Ectodermal cell (in vitro differentiated cells): ENCODE measurements at regions not wholly inside any gene's neighbourhood (a gene's known extent, or its start where the extent isn't known, plus 50 kb on each side); places are given as distances from the start of the nearest gene placed in this dataset.

Experiments used
- H3K27ac ChIP-seq: 2 replicates; pipeline ENCODE4 v1.7.0; 2013; ENCODE audit warnings: mild to moderate bottlenecking, low read depth, low read length; ENCODE audit not compliant: insufficient read depth, poor library complexity, severe bottlenecking
- H3K27me3 ChIP-seq: 2 replicates; pipeline ENCODE4 v1.7.0; 2013; ENCODE audit warnings: mild to moderate bottlenecking, low read length; ENCODE audit not compliant: insufficient read depth, control insufficient read depth, poor library complexity, severe bottlenecking
- H3K36me3 ChIP-seq: one replicate; pipeline ENCODE4 v1.7.0; 2013; ENCODE audit warnings: low read length; ENCODE audit not compliant: control insufficient read depth, insufficient read depth
- H3K4me1 ChIP-seq: one replicate; pipeline ENCODE4 v1.7.0; 2013; ENCODE audit warnings: low read length; ENCODE audit not compliant: control insufficient read depth, insufficient read depth
- H3K4me3 ChIP-seq: 2 replicates; pipeline ENCODE4 v1.7.0; 2013; ENCODE audit warnings: low read depth, low read length, control low read depth; ENCODE audit not compliant: insufficient read depth
- H3K9me3 ChIP-seq: 2 replicates; pipeline ENCODE4 v1.7.0; 2013; ENCODE audit warnings: mild to moderate bottlenecking, low read length, moderate library complexity; ENCODE audit not compliant: control insufficient read depth
- WGBS, 2 experiments: methylation state at CpG; one replicate each; pipeline ENCODE4 v1.1.7; 2013; ENCODE audit warnings: missing lambda C conversion rate in 2 of 2; 5-methylcytosine and 5-hydroxymethylcytosine counted together

- 85 to 100% methylated on average over 1 of the region's 1 CpG for WGBS, 2 experiments
- H3K27me3 ChIP-seq, result no peaks in the 10 kb centered on the region
- no peaks in the 10 kb centered on the region for H3K36me3 ChIP-seq
- H3K4me1 ChIP-seq, result no peaks in the 10 kb centered on the region
- no peak overlapping the region for H3K4me3 ChIP-seq
- no peak overlapping the region for H3K27ac ChIP-seq
- H3K9me3 ChIP-seq, result no peaks in the 10 kb centered on the region
Observed at GRCh38 chr14:30426463-30426862, 132.5 kb upstream of the G2E3 start.

- H3K9me3 ChIP-seq, result no peaks in the 10 kb centered on the region
- no peaks in the 10 kb centered on the region for H3K4me1 ChIP-seq
- H3K27me3 ChIP-seq, result no peaks in the 10 kb centered on the region
- no peak overlapping the region for H3K27ac ChIP-seq
- H3K36me3 ChIP-seq, result no peaks in the 10 kb centered on the region
- H3K4me3 ChIP-seq, result no peak overlapping the region
- 90 to 96% methylated on average over 2 of the region's 2 CpGs for WGBS, 2 experiments
Observed at GRCh38 chr14:30427401-30427800, 131.6 kb upstream of the G2E3 start.

DNA sequence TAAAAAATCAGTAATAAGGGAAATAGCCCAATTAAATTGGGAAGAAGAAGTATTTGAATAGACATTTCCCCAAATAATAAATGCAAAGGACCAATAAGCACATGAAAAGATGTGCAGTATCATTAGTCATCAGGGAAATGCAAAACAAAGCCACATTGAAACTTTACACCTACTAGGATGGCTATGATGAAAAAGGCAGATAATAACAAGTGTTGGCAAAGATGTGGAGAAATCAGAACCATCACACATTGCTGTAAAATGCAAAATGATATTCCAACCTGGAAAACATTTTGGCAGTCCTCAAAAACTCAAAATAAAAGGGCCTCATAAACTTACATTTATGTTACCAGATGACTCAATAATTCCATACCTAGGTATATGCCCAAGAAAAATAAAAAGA, 131.1 kb upstream of the G2E3 start:
- Histone ChIP-seq H3K36me3 (no peaks in the 10 kb centered on the region), H3K27me3 (no peaks in the 10 kb centered on the region), H3K27ac (no peak overlapping the region), H3K4me1 (no peaks in the 10 kb centered on the region), H3K4me3 (no peak overlapping the region), H3K9me3 (no peaks in the 10 kb centered on the region)

GRCh38 chr14:30431552-30431951, 127.4 kb upstream of the G2E3 start:
- Histone ChIP-seq H3K36me3 (no peaks in the 10 kb centered on the region), H3K27ac (no peak overlapping the region), H3K9me3 (no peaks in the 10 kb centered on the region), H3K4me3 (no peak overlapping the region), H3K4me1 (no peaks in the 10 kb centered on the region), H3K27me3 (no peaks in the 10 kb centered on the region)
- 100% methylated on average over 1 of the region's 1 CpG; no CpG with 5 or more reads in 1 of the 2 experiments for WGBS, 2 experiments

GRCh38 chr14:30440961-30441360, 118.0 kb upstream of the G2E3 start:
- 92 to 97% methylated on average over 4 of the region's 4 CpGs for WGBS, 2 experiments
- no peaks in the 10 kb centered on the region for H3K27me3 ChIP-seq
- no peaks in the 10 kb centered on the region for H3K4me1 ChIP-seq
- H3K27ac ChIP-seq, result no peak overlapping the region
- H3K9me3 ChIP-seq, result no peaks in the 10 kb centered on the region
- H3K36me3 ChIP-seq, result no peaks in the 10 kb centered on the region
- no peak overlapping the region for H3K4me3 ChIP-seq

- Histone ChIP-seq H3K4me1 (no peaks in the 10 kb centered on the region), H3K27me3 (no peaks in the 10 kb centered on the region), H3K27ac (no peak overlapping the region), H3K9me3 (no peaks in the 10 kb centered on the region), H3K4me3 (no peak overlapping the region), H3K36me3 (no peaks in the 10 kb centered on the region)
- WGBS, 2 experiments, result 30 to 46% methylated on average over 3 to 6 of the region's 7 CpGs
Observed at GRCh38 chr14:30443368-30444007, 115.5 kb upstream of the G2E3 start.

DNA sequence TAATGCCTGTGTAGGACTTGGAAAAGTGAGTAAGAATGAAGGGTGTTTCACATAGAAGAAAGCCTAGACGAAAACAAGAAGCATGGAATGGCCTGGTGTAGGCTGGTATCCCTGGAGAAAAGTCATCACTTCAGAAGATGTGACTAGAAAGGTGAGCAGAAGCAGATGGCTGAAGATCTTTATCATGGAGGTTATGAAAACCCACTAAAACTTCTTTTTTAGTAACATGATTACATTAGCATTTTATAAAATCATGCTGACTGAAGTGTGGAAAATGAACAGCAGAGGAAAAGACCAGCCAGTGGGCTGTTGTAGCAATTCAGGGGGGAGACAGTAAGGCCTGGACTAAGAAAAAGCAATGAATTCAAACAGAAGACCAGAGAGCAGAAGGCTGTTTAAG, 114.5 kb upstream of the G2E3 start:
- no peaks in the 10 kb centered on the region for H3K27me3 ChIP-seq
- no peaks in the 10 kb centered on the region for H3K9me3 ChIP-seq
- WGBS, 2 experiments, result 91 to 97% methylated on average over 1 of the region's 1 CpG
- H3K27ac ChIP-seq, result no peak overlapping the region
- H3K4me1 ChIP-seq, result no peaks in the 10 kb centered on the region
- H3K4me3 ChIP-seq, result no peak overlapping the region
- H3K36me3 ChIP-seq, result no peaks in the 10 kb centered on the region

DNA sequence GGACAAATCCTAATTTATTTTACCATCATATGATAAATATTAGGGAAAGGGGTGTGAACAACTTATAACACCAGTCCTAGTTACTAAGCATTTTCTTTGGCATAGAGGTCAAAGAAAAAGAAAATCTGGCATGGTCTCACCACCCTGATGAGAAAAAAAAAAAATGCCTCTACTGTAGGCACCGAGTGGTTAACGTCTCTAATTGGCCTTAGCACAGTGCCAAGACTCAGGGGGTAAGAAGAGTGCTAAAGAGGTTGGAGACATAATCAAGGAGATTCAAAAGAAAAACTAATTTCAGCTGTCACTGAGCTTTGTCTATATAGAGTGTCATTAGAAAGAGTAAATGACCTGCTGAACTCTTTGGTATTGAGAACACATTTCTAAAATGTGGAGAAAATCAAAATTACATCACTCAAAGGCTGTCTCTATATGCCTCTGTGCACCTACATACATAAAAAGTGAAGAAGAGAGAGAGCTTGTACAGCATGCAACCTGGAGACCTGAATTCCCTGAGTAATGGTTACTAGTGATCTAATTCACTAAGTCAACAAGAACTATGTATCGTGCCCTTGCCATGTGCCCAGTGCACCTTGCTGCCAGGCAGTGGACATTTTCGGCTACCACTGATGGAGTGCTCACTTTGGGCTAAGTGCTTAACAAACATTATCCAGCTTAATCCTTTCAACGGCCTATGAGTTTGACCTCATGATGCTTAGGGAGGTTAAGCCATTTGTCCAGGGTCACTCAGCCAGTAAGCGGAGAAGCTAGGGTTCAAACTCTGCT, 113.8 kb upstream of the G2E3 start:
- no peaks in the 10 kb centered on the region for H3K36me3 ChIP-seq
- no peaks in the 10 kb centered on the region for H3K4me1 ChIP-seq
- no peaks in the 10 kb centered on the region for H3K27me3 ChIP-seq
- H3K9me3 ChIP-seq, result no peaks in the 10 kb centered on the region
- no peak overlapping the region for H3K4me3 ChIP-seq
- H3K27ac ChIP-seq, result no peak overlapping the region
- WGBS, 2 experiments, result 86 to 88% methylated on average over 6 of the region's 6 CpGs

DNA sequence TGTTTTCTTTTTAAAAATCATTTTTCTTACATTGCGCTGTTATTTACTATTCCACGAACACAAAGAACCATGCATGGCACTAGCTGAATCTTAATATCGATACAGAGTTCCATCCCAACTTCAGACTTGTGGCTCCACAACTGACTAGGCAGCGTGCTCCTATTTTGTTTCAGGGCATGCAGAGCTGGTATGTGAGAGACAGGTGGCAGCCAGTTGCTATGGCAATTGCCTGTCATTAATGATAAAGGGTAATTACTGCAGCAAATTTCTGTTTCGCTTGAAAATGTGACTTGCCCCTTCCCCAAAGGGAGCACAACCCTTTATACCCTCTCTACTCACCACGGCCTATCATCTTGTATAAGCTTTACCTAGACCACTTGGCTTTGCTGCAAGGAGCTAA, 113.1 kb upstream of the G2E3 start:
- no peak overlapping the region for H3K4me3 ChIP-seq
- no peak overlapping the region for H3K27ac ChIP-seq
- 91 to 97% methylated on average over 6 of the region's 6 CpGs for WGBS, 2 experiments
- no peaks in the 10 kb centered on the region for H3K4me1 ChIP-seq
- H3K9me3 ChIP-seq, result no peaks in the 10 kb centered on the region
- H3K27me3 ChIP-seq, result no peaks in the 10 kb centered on the region
- no peaks in the 10 kb centered on the region for H3K36me3 ChIP-seq

GRCh38 chr14:30450631-30451545, 108.1 kb upstream of the G2E3 start:
- no peaks in the 10 kb centered on the region for H3K4me1 ChIP-seq
- no peaks in the 10 kb centered on the region for H3K27me3 ChIP-seq
- no peak overlapping the region for H3K4me3 ChIP-seq
- no peak overlapping the region for H3K27ac ChIP-seq
- 87 to 94% methylated on average over 8 of the region's 8 CpGs for WGBS, 2 experiments
- no peaks in the 10 kb centered on the region for H3K36me3 ChIP-seq
- no peaks in the 10 kb centered on the region for H3K9me3 ChIP-seq
